HG03280 (cell line): ENCODE measurements at regions not wholly inside any gene's neighbourhood (a gene's known extent, or its start where the extent isn't known, plus 50 kb on each side); places are given as distances from the start of the nearest gene placed in this dataset.
"Not testable (repeated sequence)": the region's sequence is repeated elsewhere in the genome, so short reads cannot be mapped to it uniquely, and the experiment has no call there.

Experiments used
- ATAC-seq: cut with Tn5 transposase; IDR thresholded peaks from one replicate; pipeline ENCODE4 v1.9.1; 2021; ENCODE audit warnings: mild to moderate bottlenecking, moderate library complexity; ENCODE audit not compliant: unreplicated experiment

DNA sequence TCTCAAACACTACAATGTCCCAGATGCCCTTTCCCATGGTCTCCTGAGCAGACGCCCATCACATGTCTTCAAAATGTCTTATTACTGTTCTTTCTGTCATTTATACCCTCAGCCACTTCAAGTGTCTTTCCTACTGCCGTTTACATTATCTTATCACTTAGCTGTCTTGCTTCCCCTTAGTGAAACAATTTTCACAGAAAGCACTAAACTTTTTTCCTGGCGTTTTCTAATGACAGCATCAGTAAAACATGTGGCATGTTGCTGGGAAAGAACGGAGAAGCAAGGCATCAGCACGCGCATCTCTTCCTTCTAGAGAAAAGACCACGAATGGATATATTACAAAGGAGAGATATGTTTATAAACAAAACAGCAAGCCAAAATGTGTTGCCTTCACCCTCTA lies 189.7 kb upstream of the SLIT2 start:
- no peak for ATAC-seq

- no peak for ATAC-seq
Observed at GRCh38 chr4:20050768-20051167, 200.9 kb upstream of the SLIT2 start.

GRCh38 chr4:20049889-20050288 lies 201.8 kb upstream of the SLIT2 start:
- no peak for ATAC-seq

DNA sequence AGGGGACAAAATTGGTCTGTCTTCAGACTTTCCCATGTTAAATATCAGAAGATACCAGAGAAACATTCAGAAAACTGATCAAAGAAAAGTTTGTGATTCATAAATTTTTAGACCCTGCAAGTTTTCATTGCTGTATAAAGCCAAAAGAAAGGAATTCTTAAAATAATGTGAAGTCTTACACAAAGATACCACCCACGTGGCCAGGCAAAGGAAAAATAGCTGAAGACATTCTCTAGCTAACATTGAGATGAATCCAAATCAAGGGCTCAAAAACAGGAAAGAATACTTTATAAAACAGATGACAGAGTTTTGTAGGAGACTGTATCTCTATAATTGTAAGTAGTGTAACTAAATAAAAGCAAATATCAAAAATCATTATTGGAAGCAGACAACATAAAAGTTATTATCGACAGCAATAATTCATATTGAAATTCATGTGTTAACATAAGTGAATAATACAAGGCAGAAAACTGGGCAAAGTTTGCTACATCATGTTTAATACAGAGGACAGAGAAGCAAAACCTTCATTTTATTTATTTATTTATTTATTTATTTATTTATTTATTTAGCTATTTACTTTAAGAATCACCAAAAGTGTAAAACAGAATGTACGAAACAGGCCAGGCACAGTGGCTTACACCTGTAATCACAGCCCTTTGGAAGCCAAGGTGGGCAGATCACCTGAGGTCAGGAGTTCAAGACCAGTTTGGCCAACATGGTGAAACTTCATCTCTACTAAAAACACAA lies 204.6 kb upstream of the SLIT2 start:
- ATAC-seq, result no peak

DNA sequence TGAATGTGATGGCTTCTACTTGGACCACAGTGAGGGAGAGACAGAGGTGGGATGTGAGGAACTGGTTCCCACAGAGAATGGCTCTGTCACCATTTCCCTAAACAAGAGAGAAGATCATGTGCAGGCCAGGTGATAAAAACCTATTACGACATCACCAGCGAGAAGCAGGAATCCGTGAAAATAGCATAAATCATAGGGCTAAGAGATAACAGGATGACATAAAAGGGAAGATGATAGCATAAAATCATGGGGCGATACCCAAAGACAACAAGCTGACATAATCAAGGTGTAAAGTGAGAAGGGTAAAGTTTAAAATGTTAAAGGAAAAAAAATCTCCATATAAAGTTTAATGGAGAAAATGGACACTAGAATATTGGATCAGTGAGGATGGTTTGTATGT lies 205.5 kb upstream of the SLIT2 start:
- ATAC-seq, result no peak

DNA sequence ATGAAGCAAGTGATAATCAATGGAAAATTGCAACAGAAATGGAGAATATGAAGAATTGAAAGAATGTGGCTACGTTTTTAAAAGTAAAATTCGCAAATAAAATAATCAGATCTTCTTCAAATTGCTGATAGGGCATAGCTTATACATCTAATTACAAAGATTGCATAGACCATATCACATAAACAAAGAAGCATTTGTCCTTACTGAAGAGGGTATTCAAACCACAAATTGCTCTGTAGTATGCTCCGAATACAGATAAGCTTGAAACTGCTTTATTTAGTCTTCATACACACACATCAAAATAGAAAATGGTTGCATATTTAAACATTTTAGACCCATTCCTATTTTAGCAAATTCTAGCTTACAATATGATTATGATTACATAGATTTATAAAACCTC lies 206.7 kb upstream of the SLIT2 start:
- no peak for ATAC-seq

DNA sequence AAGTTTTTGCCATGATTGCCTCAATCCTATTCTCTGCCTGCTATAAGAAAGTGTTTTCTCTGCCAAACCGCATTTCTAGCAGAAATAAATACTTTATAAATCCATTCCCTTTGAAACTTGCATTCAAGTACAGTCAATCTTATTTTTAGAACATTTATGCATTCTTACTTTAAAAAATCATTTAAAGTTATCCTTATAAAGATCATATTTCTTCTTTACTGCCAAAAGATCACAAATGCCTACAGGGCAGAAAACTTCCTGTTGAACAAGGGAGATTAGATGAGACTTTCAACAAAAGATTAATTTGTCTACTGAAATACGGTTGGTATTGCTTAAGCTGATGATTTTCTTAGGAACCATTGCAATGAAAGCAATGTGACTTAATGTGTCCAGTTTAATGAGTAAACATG lies 207.2 kb upstream of the SLIT2 start:
- no peak for ATAC-seq

- ATAC-seq, result no peak
Observed at GRCh38 chr4:20043991-20044390, 207.7 kb upstream of the SLIT2 start.

- no peak for ATAC-seq
Observed at GRCh38 chr4:20042769-20043168, 208.9 kb upstream of the SLIT2 start.

DNA sequence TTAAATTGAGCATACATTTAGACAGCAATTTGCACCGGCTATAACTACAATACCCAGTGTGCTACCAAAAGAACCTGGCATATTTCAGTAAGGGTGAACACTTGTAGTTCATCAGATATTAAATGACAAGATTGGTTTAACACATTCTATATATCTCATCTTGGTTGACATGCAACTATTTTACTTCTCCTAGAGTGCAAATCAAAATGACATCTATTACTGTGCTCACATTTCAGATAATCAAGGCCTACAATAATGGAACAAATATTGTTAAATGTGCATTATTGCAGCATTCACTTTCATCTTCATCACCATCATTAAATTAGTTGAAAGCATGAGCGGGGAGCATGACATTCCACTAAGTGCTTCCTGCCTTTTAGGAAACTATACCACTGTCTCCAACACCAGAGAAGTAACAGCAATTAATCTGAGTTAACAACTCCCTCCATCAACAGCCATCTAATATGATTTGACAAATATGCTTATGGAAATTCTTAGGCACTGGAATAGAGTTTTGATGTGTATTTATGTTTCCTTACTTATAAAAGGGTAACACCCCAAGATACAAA lies 209.8 kb upstream of the SLIT2 start:
- ATAC-seq, result no peak

- no peak for ATAC-seq
Observed at GRCh38 chr4:20037745-20038144, 214.0 kb upstream of the SLIT2 start.

- ATAC-seq, result no peak
Observed at GRCh38 chr4:20030108-20030507, 221.6 kb upstream of the SLIT2 start.

DNA sequence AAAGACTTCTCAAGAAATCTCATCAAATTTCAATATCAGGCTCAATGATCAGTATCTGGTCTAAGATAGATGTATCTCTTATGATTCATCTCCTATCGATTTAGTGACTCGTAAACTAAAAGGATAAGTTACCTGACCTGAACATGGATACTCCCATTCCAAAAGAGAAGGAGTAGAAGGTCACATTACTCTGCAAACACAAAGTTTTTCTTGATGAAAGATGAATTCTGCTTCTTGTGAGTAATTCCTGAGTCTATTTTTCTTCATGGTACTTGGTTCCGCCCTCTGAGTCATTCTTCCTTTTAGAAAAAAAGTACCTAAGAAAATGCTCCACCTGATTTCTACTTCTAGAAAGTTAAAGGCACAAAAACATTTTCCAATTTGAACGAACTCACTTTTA lies 223.1 kb upstream of the SLIT2 start:
- no peak for ATAC-seq

GRCh38 chr4:20026456-20026855 lies 225.2 kb upstream of the SLIT2 start:
- ATAC-seq, result no peak

- no peak for ATAC-seq
Observed at GRCh38 chr4:20022471-20022870, 229.2 kb upstream of the SLIT2 start.

DNA sequence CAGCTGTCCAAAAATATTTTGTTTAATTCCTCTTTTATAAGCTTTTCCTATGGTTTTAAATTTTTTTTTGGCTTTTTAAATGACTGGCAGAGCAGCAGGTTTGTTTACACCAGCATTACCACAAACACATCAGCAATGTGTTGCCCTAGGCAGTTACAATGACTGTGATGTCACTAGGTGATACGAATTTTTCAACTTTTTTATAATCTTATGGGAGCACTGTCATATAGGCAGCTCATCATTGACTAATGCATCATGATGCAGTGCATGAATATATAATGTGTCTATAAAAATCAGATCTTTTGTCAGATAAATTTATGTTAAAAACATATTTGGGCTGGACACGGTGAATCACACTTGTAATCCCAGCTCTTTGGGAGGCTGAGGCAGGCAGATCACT lies 231.6 kb upstream of the SLIT2 start:
- ATAC-seq, result no peak

DNA sequence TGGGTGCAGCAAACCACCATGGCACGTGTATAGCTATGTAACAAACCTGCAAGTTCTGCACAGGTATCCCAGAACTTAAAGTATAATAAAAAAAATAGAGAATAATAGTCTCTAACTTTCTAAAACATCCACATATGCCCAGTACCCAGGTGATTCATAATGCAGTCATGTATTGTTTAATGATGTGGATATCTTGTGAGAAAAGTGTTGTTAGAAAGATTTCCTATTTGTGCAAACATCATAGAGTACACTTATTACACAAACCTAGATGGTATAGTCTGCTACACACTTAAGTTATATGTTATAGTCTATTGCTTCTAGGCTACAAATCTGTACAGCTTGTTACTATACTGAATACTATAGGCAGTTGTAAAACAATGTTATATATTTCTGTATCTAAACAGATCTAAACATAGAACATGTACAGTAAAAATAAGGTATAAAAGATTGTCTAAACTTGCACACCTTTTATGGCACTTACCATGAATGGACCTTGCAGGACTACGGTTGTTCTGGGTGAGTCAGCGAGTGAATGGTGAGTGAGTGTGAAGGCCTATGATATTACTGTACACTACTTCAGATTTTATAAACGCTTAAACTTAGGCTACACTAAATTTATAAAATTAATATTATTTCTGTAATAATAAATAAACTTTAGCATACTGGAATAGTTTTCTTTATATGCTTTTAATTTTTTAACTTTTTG lies 232.2 kb upstream of the SLIT2 start:
- no peak for ATAC-seq

GRCh38 chr4:20017777-20018115 lies 234.0 kb upstream of the SLIT2 start:
- ATAC-seq, result no peak

- ATAC-seq, result no peak
Observed at GRCh38 chr4:20017070-20017776, 234.5 kb upstream of the SLIT2 start.

GRCh38 chr4:20015636-20016224 lies 236.0 kb upstream of the SLIT2 start:
- ATAC-seq, result no peak

DNA sequence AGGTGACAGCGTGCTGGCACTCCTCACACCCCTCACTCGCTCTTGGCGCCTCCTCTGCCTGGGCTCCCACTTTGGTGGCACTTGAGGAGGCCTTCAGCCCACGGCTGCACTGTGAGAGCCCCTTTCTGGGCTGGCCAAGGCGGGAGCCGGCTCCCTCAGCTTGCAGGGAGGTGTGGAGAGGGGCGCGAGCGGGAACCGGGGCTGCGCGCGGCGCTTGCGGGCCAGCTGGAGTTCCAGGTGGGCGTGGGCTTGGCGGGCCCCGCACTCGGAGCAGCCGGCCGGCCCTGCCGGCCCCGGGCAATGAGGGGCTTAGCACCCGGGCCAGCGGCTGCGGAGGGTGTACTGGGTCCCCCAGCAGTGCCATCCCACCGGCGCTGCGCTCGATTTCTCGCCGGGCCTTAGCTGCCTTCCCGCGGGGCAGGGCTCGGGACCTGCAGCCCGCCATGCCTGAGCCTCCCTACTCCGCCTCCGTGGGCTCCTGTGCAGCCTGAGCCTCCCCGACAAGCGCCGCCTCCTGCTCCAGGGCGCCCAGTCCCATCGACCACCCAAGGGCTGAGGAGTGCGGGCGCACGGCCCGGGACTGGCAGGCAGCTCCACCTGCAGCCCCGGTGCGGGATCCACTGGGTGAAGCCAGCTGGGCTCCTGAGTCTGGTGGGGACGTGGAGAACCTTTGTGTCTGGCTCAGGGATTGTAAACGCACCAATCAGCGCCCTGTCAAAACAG lies 247.7 kb upstream of the SLIT2 start:
- not testable (repeated sequence) for ATAC-seq
